NAMALWA (cell line): ENCODE measurements at regions not wholly inside any gene's neighbourhood (a gene's known extent, or its start where the extent isn't known, plus 50 kb on each side); places are given as distances from the start of the nearest gene placed in this dataset.

Experiments
- DNase-seq: peaks from one replicate; pipeline ENCODE4 v3.0.0-alpha.2; 2015; ENCODE audit warnings: low spot score

- DNase-seq: no peak
These were observed 581.4 kb downstream of the CDH11 start for GRCh38 chr16:64540434-64540833.

GRCh38 chr16:64539811-64540371, 582.0 kb downstream of the CDH11 start:
- no peak for DNase-seq

- DNase-seq: no peak
These were observed 587.6 kb downstream of the CDH11 start for GRCh38 chr16:64534180-64534780.

- DNase-seq: no peak
These were observed 589.2 kb downstream of the CDH11 start for GRCh38 chr16:64532691-64533090.

- DNase-seq: no peak
These were observed 589.7 kb downstream of the CDH11 start for GRCh38 chr16:64532117-64532516.

- DNase-seq: no peak
These were observed 590.5 kb downstream of the CDH11 start for GRCh38 chr16:64531401-64531800.

GRCh38 chr16:64522548-64522947, 599.3 kb downstream of the CDH11 start:
- DNase-seq: no peak

GRCh38 chr16:64513871-64514270, 608.0 kb downstream of the CDH11 start:
- DNase-seq: no peak

GRCh38 chr16:64507240-64508024, 614.4 kb downstream of the CDH11 start:
- DNase-seq: no peak

- DNase-seq: no peak
These were observed 622.7 kb downstream of the CDH11 start for GRCh38 chr16:64499211-64499610.

- no peak for DNase-seq
These were observed 623.5 kb downstream of the CDH11 start for GRCh38 chr16:64498363-64498762.

GRCh38 chr16:64493709-64494108, 628.2 kb downstream of the CDH11 start:
- DNase-seq: no peak

- no peak for DNase-seq
These were observed 632.4 kb downstream of the CDH11 start for GRCh38 chr16:64489449-64489848.

GRCh38 chr16:64486561-64486960, 635.3 kb downstream of the CDH11 start:
- DNase-seq: no peak

GRCh38 chr16:64481497-64481896, 640.4 kb downstream of the CDH11 start:
- DNase-seq: no peak

GRCh38 chr16:64478252-64478906, 643.5 kb downstream of the CDH11 start:
- no peak for DNase-seq

- no peak for DNase-seq
These were observed 646.1 kb downstream of the CDH11 start for GRCh38 chr16:64475627-64476351.

- DNase-seq: no peak
These were observed 650.9 kb downstream of the CDH11 start for GRCh38 chr16:64470916-64471315.

GRCh38 chr16:64469906-64470702, 651.8 kb downstream of the CDH11 start:
- DNase-seq: no peak

- no peak for DNase-seq
These were observed 652.5 kb downstream of the CDH11 start for GRCh38 chr16:64469351-64469750.

GRCh38 chr16:64468515-64469090, 653.3 kb downstream of the CDH11 start:
- no peak for DNase-seq
